Testis (tissue), 2 donors: ENCODE measurements at regions not wholly inside any gene's neighbourhood (a gene's known extent, or its start where the extent isn't known, plus 50 kb on each side); places are given as distances from the start of the nearest gene placed in this dataset.

ENCODE experiments used
- DNase-seq: peaks from one replicate; pipeline ENCODE4 v3.0.0-alpha.2; 2019
- H3K27ac ChIP-seq, 2 donors: fragments of 200-600 bp; sonication (generic); one replicate each; pipeline ENCODE4 v1.5.1; 2019
- H3K27me3 ChIP-seq: fragments of 200-600 bp; sonication (generic); one replicate; pipeline ENCODE4 v1.5.1; 2019
- H3K36me3 ChIP-seq: fragments of 200-600 bp; sonication (generic); one replicate; pipeline ENCODE4 v1.5.1; 2017; ENCODE audit warnings: low read depth; ENCODE audit errors: missing control alignments
- H3K4me1 ChIP-seq: fragments of 200-600 bp; sonication (generic); one replicate; pipeline ENCODE4 v1.5.1; 2019
- H3K4me3 ChIP-seq, 2 donors: fragments of 200-600 bp; sonication (generic); one replicate each; pipeline ENCODE4 v1.5.1; 2017 to 2019
- H3K9me3 ChIP-seq: fragments of 200-600 bp; sonication (generic); one replicate; pipeline ENCODE4 v1.5.1; 2017
- POLR2A ChIP-seq: fragments of 450-650 bp; IDR thresholded peaks from one replicate; pipeline ENCODE4 v1.6.1; 2017; ENCODE audit warnings: antibody characterized with exemption, mild to moderate bottlenecking, moderate library complexity
- WGBS, 2 donors: methylation state at CpG; one replicate each; pipeline ENCODE4 v1.1.5; 2018; 5-methylcytosine and 5-hydroxymethylcytosine counted together
- intact Hi-C: fragments of 100-400 bp; cut with DNase I; formaldehyde crosslinking; loops from one replicate; pipeline ENCODE4 v1.15.1; 2023; ENCODE audit warnings: low total_unique reads
- TF ChIP-seq, protein P1 (sequence below), 3 experiments: fragments of 450-650 bp in 2 of 3; fragments of 200-600 bp in 1 of 3; sonication (generic) in 1 of 3; IDR thresholded peaks; one replicate each; pipeline ENCODE4 v1.5.1; 2016 to 2019; ENCODE audit warnings: antibody characterized with exemption in 3 of 3, mild to moderate bottlenecking in 2 of 3, moderate library complexity in 1 of 3

DNA sequence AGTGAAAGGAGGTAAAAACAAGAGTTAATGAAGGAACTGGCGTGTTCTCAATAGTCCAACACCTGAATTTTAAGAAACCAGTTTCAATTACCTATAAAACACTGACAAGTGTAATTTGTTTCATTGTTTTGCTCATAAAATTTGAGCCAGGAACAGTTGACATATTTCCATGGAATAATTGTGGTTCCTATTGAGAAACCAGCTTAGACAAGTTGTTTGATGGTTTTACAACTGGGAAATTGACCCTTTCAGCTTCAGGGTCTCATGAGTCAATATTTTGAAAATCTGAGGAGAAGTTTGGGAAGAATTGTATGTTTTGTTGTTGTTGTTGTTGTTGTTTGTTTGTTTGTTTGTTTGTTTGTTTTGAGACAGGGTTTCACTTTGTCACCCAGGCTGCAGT, 69.1 kb upstream of the GADD45A start:
- no peak overlapping the region for H3K4me3 ChIP-seq
- no peak overlapping the region for H3K27ac ChIP-seq
- H3K9me3 ChIP-seq, result no peaks in the 10 kb centered on the region
- no peaks in the 10 kb centered on the region for H3K27me3 ChIP-seq
- peaks cover 9% of the 10 kb centered on the region for H3K4me1 ChIP-seq
- no peaks in the 10 kb centered on the region for H3K36me3 ChIP-seq
- no peak for DNase-seq
- intact Hi-C loops, result no loop called here
- TF ChIP-seq POLR2A, result no peak
- TF ChIP-seq, protein P1, sequence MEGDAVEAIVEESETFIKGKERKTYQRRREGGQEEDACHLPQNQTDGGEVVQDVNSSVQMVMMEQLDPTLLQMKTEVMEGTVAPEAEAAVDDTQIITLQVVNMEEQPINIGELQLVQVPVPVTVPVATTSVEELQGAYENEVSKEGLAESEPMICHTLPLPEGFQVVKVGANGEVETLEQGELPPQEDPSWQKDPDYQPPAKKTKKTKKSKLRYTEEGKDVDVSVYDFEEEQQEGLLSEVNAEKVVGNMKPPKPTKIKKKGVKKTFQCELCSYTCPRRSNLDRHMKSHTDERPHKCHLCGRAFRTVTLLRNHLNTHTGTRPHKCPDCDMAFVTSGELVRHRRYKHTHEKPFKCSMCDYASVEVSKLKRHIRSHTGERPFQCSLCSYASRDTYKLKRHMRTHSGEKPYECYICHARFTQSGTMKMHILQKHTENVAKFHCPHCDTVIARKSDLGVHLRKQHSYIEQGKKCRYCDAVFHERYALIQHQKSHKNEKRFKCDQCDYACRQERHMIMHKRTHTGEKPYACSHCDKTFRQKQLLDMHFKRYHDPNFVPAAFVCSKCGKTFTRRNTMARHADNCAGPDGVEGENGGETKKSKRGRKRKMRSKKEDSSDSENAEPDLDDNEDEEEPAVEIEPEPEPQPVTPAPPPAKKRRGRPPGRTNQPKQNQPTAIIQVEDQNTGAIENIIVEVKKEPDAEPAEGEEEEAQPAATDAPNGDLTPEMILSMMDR (IDR thresholded peaks at IDR 0.05), result no peak
- 100% methylated on average over 1 of the region's 1 CpG for WGBS, 2 donors

DNA sequence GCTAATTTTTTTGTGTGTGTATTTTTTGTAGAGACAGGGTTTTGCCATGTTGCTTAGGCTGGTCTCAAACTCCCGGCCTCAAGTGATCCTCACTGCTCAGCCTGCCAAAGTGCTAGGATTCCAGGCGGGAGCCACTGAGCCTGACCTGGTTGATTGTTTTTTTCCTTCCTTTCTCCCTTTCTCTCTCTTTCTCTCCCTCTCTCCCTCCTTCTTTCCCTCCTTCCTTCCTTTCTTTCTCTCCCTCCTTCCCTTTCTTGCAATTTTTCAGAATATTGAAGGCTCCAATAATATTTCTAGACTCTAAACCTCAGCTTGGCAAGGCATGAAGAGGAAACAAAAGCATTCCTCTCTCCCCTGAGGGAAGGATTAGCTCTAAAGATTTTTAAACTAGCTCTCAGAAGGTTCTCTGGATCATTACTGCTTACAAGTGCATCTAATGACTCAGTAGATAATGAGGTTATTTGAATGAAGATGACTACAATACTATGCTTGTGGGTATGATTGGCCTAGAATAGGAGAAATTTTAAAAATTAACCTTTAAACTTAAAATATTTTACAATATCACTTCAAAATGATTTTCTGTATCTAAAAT, 68.5 kb upstream of the GADD45A start:
- Histone ChIP-seq H3K4me1 (peaks cover 9% of the 10 kb centered on the region), H3K4me3 (no peak overlapping the region), H3K9me3 (no peaks in the 10 kb centered on the region), H3K27ac (peak overlapping the region; percentile 20 to 26), H3K27me3 (no peaks in the 10 kb centered on the region), H3K36me3 (no peaks in the 10 kb centered on the region)
- intact Hi-C loops, result no loop called here
- TF ChIP-seq POLR2A, result no peak
- TF ChIP-seq, protein P1 (IDR thresholded peaks at IDR 0.05), result no peak
- 67 to 81% methylated on average over 2 of the region's 2 CpGs for WGBS, 2 donors
- no peak for DNase-seq

DNA sequence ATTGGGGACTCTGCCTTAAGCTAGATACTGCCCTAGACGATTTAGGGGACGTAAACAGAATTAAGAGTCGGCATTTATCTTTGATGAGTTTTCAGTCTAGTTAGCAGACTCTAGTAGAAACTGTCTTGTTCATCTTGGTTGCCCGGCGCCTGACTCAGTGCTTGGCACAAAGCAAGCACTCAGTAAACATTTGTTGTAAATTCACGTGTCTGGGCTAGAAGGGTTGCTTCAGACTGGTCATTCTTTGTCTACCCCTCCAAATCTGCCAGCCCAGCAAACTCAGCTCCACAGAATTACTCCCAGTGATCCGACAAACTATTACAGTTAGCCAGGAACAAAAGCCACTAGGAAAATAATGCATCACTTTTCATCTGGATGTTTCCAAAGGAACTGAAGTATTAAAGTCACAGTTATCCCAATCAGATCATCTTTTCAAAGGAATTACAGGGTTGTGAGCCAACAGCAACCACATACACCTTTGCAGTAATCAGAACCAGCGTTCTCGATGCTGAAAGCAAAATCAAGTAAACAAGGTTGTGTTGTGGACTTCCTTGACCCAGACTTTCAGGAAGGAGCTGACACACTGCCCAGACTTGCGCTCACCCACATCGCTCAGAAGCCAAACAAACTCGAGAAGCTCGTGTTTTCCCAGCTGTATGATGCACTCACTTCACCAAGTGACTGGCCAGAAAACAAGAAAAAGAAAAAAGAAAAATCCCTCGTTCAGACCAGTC, 66.5 kb upstream of the GADD45A start:
- intact Hi-C loops, result no loop called here
- no peak for TF ChIP-seq POLR2A
- TF ChIP-seq, protein P1 (IDR thresholded peaks at IDR 0.05), result no peak
- H3K4me1 ChIP-seq, result no peaks in the 10 kb centered on the region
- no peaks in the 10 kb centered on the region for H3K36me3 ChIP-seq
- H3K4me3 ChIP-seq, result no peak overlapping the region
- no peaks in the 10 kb centered on the region for H3K27me3 ChIP-seq
- peak; percentile 74 for DNase-seq
- peak overlapping the region; percentile 77 to 78 for H3K27ac ChIP-seq
- 56 to 62% methylated on average over 14 of the region's 14 CpGs for WGBS, 2 donors
- H3K9me3 ChIP-seq, result no peaks in the 10 kb centered on the region

DNA sequence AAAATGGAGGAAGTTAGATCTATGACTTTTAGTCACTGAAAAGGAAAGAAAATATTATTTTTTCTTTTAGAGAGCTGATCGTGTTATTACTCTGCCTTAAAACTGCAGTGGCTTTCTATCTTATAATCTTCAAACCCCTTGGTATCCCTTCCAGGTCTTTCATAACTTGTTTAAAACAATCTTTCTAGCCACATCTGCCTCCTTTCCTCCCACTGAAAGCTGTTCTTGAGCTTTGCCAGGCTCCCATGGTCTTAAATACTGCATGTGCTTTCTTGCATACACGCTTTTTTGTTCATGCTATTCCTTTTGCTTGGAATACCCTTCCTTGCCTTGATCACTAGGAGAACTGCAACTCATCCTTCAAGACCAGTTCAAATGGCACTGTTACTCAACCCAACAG, 65.9 kb upstream of the GADD45A start:
- 54 to 65% methylated on average over 2 of the region's 2 CpGs for WGBS, 2 donors
- intact Hi-C loops, result no loop called here
- no peak overlapping the region for H3K4me3 ChIP-seq

More for the DNA sequence above, 65.9 kb upstream of the GADD45A start:
- Histone ChIP-seq H3K36me3 (no peaks in the 10 kb centered on the region), H3K4me1 (no peaks in the 10 kb centered on the region), H3K27ac (peak overlapping the region; percentile 77 to 78), H3K9me3 (no peaks in the 10 kb centered on the region), H3K27me3 (no peaks in the 10 kb centered on the region)
- DNase-seq, result no peak
- TF ChIP-seq POLR2A, result no peak
- TF ChIP-seq, protein P1 (IDR thresholded peaks at IDR 0.05), result no peak
